HEK293 (cell line): ENCODE measurements at regions not wholly inside any gene's neighbourhood (a gene's known extent, or its start where the extent isn't known, plus 50 kb on each side); places are given as distances from the start of the nearest gene placed in this dataset.

ENCODE experiments used
- CTCF ChIA-PET: fragments of 350-600 bp; formaldehyde crosslinking; extraction: SDS; loops from one replicate; lab custom pipeline; 2021; ENCODE audit warnings: antibody characterized with exemption; lab: Yijun Ruan, JAX
- POLR2A ChIA-PET: fragments of 300-600 bp; formaldehyde crosslinking; extraction: SDS; loops from one replicate; lab custom pipeline; 2020; ENCODE audit warnings: antibody characterized with exemption, inconsistent platforms; lab: Yijun Ruan, JAX
- H3K27ac ChIP-seq: fragments of 200-500 bp; sonication (Bioruptor generic); 2 replicates; pipeline ENCODE4 v1.5.1; 2014; ENCODE audit warnings: low read depth, low read length, control low read depth, inconsistent platforms; ENCODE audit errors: extremely low read depth
- H3K36me3 ChIP-seq, 2 experiments: fragments of 200-500 bp in 1 of 2; sonication (Bioruptor generic) in 1 of 2; 1 replicate in 1 of 2; 2 replicates in 1 of 2; pipeline ENCODE4 v1.5.1; 2014 to 2017; ENCODE audit warnings: inconsistent platforms in 2 of 2, low read length in 2 of 2; ENCODE audit not compliant: control insufficient read depth in 2 of 2, insufficient read depth in 1 of 2
- H3K4me1 ChIP-seq: fragments of 200-500 bp; sonication (Bioruptor generic); 2 replicates; pipeline ENCODE4 v1.5.1; 2014; ENCODE audit warnings: mild to moderate bottlenecking, low read length, inconsistent platforms; ENCODE audit not compliant: control insufficient read depth, insufficient read depth
- H3K4me3 ChIP-seq: 2 replicates; pipeline ENCODE4 v1.5.1; 2011; ENCODE audit warnings: low read depth, mild to moderate bottlenecking, control low read depth, low read length, moderate library complexity
- H3K9me3 ChIP-seq: fragments of 200-500 bp; sonication (Bioruptor generic); 2 replicates; pipeline ENCODE4 v1.5.1; 2014; ENCODE audit warnings: low read depth, low read length, inconsistent platforms; ENCODE audit not compliant: control insufficient read depth, insufficient read depth
- BCL11B ChIP-seq: fragments of 450-650 bp; formaldehyde crosslinking; IDR thresholded peaks from 2 replicates; pipeline ENCODE4 v1.5.1; 2016; ENCODE audit warnings: low read depth, missing biosample characterization, missing genetic modification characterization
- FEZF1 ChIP-seq: fragments of 450-650 bp; formaldehyde crosslinking; IDR thresholded peaks from 2 replicates; pipeline ENCODE4 v1.5.1; 2016; ENCODE audit warnings: missing biosample characterization, missing genetic modification characterization
- KLF9 ChIP-seq: fragments of 450-650 bp; formaldehyde crosslinking; IDR thresholded peaks from 2 replicates; pipeline ENCODE4 v1.5.1; 2016; ENCODE audit warnings: missing biosample characterization, missing genetic modification characterization, low read depth
- OVOL3 ChIP-seq: fragments of 450-650 bp; formaldehyde crosslinking; IDR thresholded peaks from 2 replicates; pipeline ENCODE4 v1.5.1; 2016; ENCODE audit warnings: missing biosample characterization, missing genetic modification characterization
- RBAK ChIP-seq: fragments of 450-650 bp; formaldehyde crosslinking; IDR thresholded peaks from 2 replicates; pipeline ENCODE4 v1.5.1; 2016; ENCODE audit warnings: missing biosample characterization, missing genetic modification characterization
- SCRT2 ChIP-seq: fragments of 450-650 bp; formaldehyde crosslinking; IDR thresholded peaks from 2 replicates; pipeline ENCODE4 v1.5.1; 2016; ENCODE audit warnings: missing biosample characterization, missing genetic modification characterization
- WT1 ChIP-seq: fragments of 450-650 bp; formaldehyde crosslinking; IDR thresholded peaks from 2 replicates; pipeline ENCODE4 v1.5.1; 2016; ENCODE audit warnings: missing biosample characterization, missing genetic modification characterization
- ZBTB7A ChIP-seq: fragments of 450-650 bp; formaldehyde crosslinking; IDR thresholded peaks from 2 replicates; pipeline ENCODE4 v1.5.1; 2016; ENCODE audit warnings: low read depth, missing biosample characterization, missing genetic modification characterization
- ZBTB8A ChIP-seq: fragments of 450-650 bp; formaldehyde crosslinking; IDR thresholded peaks from 2 replicates; pipeline ENCODE4 v1.5.1; 2016; ENCODE audit warnings: missing biosample characterization, missing genetic modification characterization
- ZFP37 ChIP-seq: fragments of 450-650 bp; formaldehyde crosslinking; IDR thresholded peaks from 2 replicates; pipeline ENCODE4 v1.5.1; 2016; ENCODE audit warnings: missing biosample characterization, missing genetic modification characterization
- ZNF157 ChIP-seq: fragments of 450-650 bp; formaldehyde crosslinking; IDR thresholded peaks from 2 replicates; pipeline ENCODE4 v1.5.1; 2016; ENCODE audit warnings: missing biosample characterization, missing genetic modification characterization
- ZNF175 ChIP-seq: fragments of 450-650 bp; formaldehyde crosslinking; IDR thresholded peaks from 2 replicates; pipeline ENCODE4 v1.5.1; 2016; ENCODE audit warnings: missing biosample characterization, missing genetic modification characterization
- ZNF223 ChIP-seq: fragments of 450-650 bp; formaldehyde crosslinking; IDR thresholded peaks from 2 replicates; pipeline ENCODE4 v1.5.1; 2016; ENCODE audit warnings: missing biosample characterization, missing genetic modification characterization
- ZNF302 ChIP-seq: fragments of 450-650 bp; formaldehyde crosslinking; IDR thresholded peaks from 2 replicates; pipeline ENCODE4 v1.5.1; 2016; ENCODE audit warnings: missing biosample characterization, missing genetic modification characterization, low read depth
- ZNF341 ChIP-seq: fragments of 450-650 bp; formaldehyde crosslinking; IDR thresholded peaks from 2 replicates; pipeline ENCODE4; 2016; ENCODE audit warnings: low read depth, missing biosample characterization, missing genetic modification characterization
- ZNF560 ChIP-seq: fragments of 450-650 bp; formaldehyde crosslinking; IDR thresholded peaks from 2 replicates; pipeline ENCODE4 v1.5.1; 2017; ENCODE audit warnings: missing biosample characterization, missing genetic modification characterization, borderline replicate concordance
- ZNF707 ChIP-seq: fragments of 450-650 bp; formaldehyde crosslinking; IDR thresholded peaks from 2 replicates; pipeline ENCODE4 v1.5.1; 2016; ENCODE audit warnings: missing biosample characterization, missing genetic modification characterization
- ZNF785 ChIP-seq: fragments of 450-650 bp; formaldehyde crosslinking; IDR thresholded peaks from 2 replicates; pipeline ENCODE4 v1.5.1; 2016; ENCODE audit warnings: missing biosample characterization, missing genetic modification characterization
- ZNF843 ChIP-seq: fragments of 450-650 bp; formaldehyde crosslinking; IDR thresholded peaks from 2 replicates; pipeline ENCODE4 v1.5.1; 2016; ENCODE audit warnings: missing biosample characterization, missing genetic modification characterization
- TF ChIP-seq, protein P1 (sequence below): fragments of 450-650 bp; formaldehyde crosslinking; conservative IDR thresholded peaks from 2 replicates; pipeline ENCODE4 v1.5.1; 2016; ENCODE audit warnings: low read depth, missing biosample characterization, missing genetic modification characterization
- TF ChIP-seq, protein P2 (sequence below): fragments of 450-650 bp; formaldehyde crosslinking; IDR thresholded peaks from 2 replicates; pipeline ENCODE4 v1.5.1; 2016; ENCODE audit warnings: missing biosample characterization, missing genetic modification characterization

DNA sequence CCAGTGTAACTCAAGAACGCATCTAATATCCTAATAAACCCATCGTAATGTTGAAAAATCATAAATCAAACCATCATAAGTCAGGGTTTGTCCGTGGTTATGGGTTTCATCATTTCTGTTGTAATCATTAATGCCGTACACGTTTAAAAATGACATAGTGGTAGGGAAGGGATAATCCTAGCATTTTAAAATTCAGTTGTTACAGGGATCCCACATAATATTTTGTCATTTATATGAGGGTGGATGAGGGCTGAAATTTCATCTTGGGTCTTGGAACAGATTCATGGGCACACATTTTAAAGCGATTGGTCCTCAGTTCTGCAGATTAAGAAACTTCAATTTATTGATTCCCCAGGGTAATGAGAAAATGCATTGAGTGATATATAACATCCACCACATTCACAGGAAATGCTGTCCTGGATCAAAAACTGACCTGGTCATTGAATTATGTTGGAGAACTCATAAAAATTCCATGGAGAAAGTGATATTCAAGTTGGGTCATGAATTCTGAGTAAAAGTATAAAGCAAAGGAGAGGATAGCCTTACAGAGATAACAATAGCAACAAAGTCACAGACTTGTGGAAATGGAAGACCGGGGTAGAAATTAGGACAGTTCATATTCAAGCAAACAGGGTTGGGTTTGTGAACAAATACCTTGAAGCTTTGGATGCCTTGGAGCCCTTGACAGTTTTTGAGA lies 1527.3 kb upstream of the TPTE start:
- ChIA-PET POLR2A (no interaction called here), CTCF (no interaction called here)
- H3K4me1 ChIP-seq = no peaks in the 10 kb centered on the region
- H3K27ac ChIP-seq = no peak overlapping the region
- no peaks in the 10 kb centered on the region for H3K9me3 ChIP-seq
- H3K36me3 ChIP-seq = no peaks in the 10 kb centered on the region
- H3K4me3 ChIP-seq = no peak overlapping the region
- TF ChIP-seq ZFP37 (tag by site-specific recombination) (no peak), ZBTB8A (tag by site-specific recombination) (no peak), BCL11B (no peak), KLF9 (tag by site-specific recombination) (no peak), ZNF175 (no peak), ZNF785 (tag by site-specific recombination) (no peak), ZNF560 (tag by site-specific recombination) (no peak), SCRT2 (tag by site-specific recombination) (no peak), ZNF302 (no peak), ZNF707 (tag by site-specific recombination) (no peak), OVOL3 (no peak), ZNF157 (tag by site-specific recombination) (no peak), ZNF341 (no peak), ZBTB7A (tag by site-specific recombination) (no peak)
- TF ChIP-seq, protein P1, sequence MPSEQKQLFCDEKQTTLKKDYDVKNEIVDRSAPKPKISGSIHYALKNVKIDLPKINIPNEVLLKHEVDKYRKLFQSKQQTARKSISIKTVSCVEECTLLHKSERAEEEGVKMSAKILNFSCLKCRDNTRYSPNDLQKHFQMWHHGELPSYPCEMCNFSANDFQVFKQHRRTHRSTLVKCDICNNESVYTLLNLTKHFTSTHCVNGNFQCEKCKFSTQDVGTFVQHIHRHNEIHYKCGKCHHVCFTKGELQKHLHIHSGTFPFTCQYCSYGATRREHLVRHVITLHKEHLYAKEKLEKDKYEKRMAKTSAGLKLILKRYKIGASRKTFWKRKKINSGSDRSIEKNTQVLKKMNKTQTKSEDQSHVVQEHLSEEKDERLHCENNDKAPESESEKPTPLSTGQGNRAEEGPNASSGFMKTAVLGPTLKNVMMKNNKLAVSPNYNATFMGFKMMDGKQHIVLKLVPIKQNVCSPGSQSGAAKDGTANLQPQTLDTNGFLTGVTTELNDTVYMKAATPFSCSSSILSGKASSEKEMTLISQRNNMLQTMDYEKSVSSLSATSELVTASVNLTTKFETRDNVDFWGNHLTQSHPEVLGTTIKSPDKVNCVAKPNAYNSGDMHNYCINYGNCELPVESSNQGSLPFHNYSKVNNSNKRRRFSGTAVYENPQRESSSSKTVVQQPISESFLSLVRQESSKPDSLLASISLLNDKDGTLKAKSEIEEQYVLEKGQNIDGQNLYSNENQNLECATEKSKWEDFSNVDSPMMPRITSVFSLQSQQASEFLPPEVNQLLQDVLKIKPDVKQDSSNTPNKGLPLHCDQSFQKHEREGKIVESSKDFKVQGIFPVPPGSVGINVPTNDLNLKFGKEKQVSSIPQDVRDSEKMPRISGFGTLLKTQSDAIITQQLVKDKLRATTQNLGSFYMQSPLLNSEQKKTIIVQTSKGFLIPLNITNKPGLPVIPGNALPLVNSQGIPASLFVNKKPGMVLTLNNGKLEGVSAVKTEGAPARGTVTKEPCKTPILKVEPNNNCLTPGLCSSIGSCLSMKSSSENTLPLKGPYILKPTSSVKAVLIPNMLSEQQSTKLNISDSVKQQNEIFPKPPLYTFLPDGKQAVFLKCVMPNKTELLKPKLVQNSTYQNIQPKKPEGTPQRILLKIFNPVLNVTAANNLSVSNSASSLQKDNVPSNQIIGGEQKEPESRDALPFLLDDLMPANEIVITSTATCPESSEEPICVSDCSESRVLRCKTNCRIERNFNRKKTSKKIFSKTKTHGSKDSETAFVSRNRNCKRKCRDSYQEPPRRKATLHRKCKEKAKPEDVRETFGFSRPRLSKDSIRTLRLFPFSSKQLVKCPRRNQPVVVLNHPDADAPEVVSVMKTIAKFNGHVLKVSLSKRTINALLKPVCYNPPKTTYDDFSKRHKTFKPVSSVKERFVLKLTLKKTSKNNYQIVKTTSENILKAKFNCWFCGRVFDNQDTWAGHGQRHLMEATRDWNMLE (tag by site-specific recombination) = no peak
- TF ChIP-seq, protein P2, sequence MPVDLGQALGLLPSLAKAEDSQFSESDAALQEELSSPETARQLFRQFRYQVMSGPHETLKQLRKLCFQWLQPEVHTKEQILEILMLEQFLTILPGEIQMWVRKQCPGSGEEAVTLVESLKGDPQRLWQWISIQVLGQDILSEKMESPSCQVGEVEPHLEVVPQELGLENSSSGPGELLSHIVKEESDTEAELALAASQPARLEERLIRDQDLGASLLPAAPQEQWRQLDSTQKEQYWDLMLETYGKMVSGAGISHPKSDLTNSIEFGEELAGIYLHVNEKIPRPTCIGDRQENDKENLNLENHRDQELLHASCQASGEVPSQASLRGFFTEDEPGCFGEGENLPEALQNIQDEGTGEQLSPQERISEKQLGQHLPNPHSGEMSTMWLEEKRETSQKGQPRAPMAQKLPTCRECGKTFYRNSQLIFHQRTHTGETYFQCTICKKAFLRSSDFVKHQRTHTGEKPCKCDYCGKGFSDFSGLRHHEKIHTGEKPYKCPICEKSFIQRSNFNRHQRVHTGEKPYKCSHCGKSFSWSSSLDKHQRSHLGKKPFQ (tag by site-specific recombination) = no peak

DNA sequence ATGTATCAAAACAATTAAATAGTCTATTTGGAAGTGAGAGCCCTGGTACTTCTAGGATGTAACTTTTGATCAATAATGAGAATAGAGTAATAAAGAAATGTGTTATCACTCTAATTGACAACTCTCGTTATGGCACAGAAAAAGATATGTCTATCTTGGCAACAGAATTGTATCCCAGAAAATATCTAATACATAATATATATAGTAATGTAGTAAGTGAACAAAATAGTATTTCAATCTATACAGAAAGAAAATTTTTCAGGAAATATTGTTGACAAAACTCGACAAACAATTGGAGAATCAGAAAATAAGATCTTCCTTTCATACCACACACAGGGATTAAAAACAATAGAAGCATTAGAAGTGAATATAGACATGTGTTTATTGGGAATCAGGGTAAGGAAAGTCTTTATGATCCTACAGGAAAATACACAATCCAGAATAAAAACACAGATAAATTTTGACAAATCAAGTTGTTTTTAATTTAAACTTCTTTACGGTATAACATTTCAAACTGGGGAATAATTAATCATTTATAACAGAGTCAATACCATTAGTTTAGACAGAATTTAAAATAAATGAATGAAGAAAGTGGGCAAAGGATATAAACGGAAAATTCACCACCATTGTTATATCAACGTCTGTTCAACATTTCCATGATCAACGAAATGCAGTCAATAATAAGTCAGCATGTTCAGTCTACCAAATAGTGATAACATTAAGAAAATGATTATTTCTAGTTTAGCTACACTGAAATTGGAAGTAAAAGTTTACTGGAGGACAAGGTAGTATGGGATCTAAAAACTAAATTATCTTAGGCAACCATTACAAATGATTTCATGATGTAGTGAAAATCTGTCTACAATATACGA lies 1526.5 kb upstream of the TPTE start:
- POLR2A ChIA-PET = no interaction called here
- Histone ChIP-seq H3K27ac (no peak overlapping the region), H3K9me3 (no peaks in the 10 kb centered on the region), H3K36me3 (no peaks in the 10 kb centered on the region), H3K4me3 (no peak overlapping the region), H3K4me1 (no peaks in the 10 kb centered on the region)
- CTCF ChIA-PET = interaction anchor here (0.6 kb wide), 1 partner anchor 1421 kb away, joined by 3 read pairs; no protein-coding TSS in a partner anchor
- no peak for TF ChIP-seq ZNF843 (tag by site-specific recombination)
- TF ChIP-seq FEZF1 (tag by site-specific recombination) = no peak
- TF ChIP-seq, protein P1 (tag by site-specific recombination) = no peak
- no peak for TF ChIP-seq ZNF560 (tag by site-specific recombination)
- no peak for TF ChIP-seq RBAK (tag by site-specific recombination)
- no peak for TF ChIP-seq ZNF223 (tag by site-specific recombination)
- TF ChIP-seq WT1 = no peak
